Cardiac muscle cell (in vitro differentiated cells and primary cell): ENCODE measurements at regions not wholly inside any gene's neighbourhood (a gene's known extent, or its start where the extent isn't known, plus 50 kb on each side); places are given as distances from the start of the nearest gene placed in this dataset.

Source experiments
- DNase-seq, 2 donors: peaks; one replicate each; pipeline versions ENCODE4 v3.0.0 to v3.0.0-alpha.2; 2010 to 2017; ENCODE audit warnings: low read depth in 1 of 2, low spot score in 1 of 2
- H3K27ac ChIP-seq: fragments of 200-600 bp; sonication (generic); 2 replicates; pipeline ENCODE4 v1.5.1; 2016
- H3K27me3 ChIP-seq: fragments of 200-600 bp; sonication (generic); 2 replicates; pipeline ENCODE4 v1.6.0; 2016; ENCODE audit warnings: control low read depth
- H3K36me3 ChIP-seq: fragments of 200-600 bp; sonication (generic); 2 replicates; pipeline ENCODE4 v1.5.1; 2016; ENCODE audit warnings: control low read depth
- H3K4me1 ChIP-seq: fragments of 200-600 bp; sonication (generic); 2 replicates; pipeline ENCODE4 v1.8.1; 2017; ENCODE audit warnings: low read depth, mild to moderate bottlenecking, mixed run types
- H3K4me3 ChIP-seq: fragments of 200-600 bp; sonication (generic); 2 replicates; pipeline ENCODE4 v1.5.1; 2016; ENCODE audit warnings: mild to moderate bottlenecking
- H3K9me3 ChIP-seq: fragments of 200-600 bp; sonication (generic); 2 replicates; pipeline ENCODE4 v1.5.1; 2017; ENCODE audit warnings: low read depth, mild to moderate bottlenecking, control low read depth
- CTCF ChIP-seq: IDR thresholded peaks from 2 replicates; pipeline ENCODE4 v1.5.1; 2012; ENCODE audit warnings: low read depth, mild to moderate bottlenecking, low read length

- Histone ChIP-seq H3K4me3 (no peak overlapping the region), H3K36me3 (no peaks in the 10 kb centered on the region), H3K27me3 (no peaks in the 10 kb centered on the region), H3K9me3 (no peaks in the 10 kb centered on the region), H3K4me1 (no peaks in the 10 kb centered on the region), H3K27ac (no peak overlapping the region)
- peak in 1 of 2 donors; percentile 33 for DNase-seq
- TF ChIP-seq CTCF = no peak
Measured at GRCh38 chr5:16392718-16393117, 72.9 kb downstream of the ZNF622 start.

GRCh38 chr5:16391858-16392649, 73.5 kb downstream of the ZNF622 start:
- H3K36me3 ChIP-seq = no peaks in the 10 kb centered on the region
- no peak overlapping the region for H3K27ac ChIP-seq
- H3K27me3 ChIP-seq = no peaks in the 10 kb centered on the region
- no peaks in the 10 kb centered on the region for H3K4me1 ChIP-seq
- no peak for DNase-seq
- H3K9me3 ChIP-seq = no peaks in the 10 kb centered on the region
- no peak overlapping the region for H3K4me3 ChIP-seq
- TF ChIP-seq CTCF = no peak

GRCh38 chr5:16390825-16391224, 74.8 kb downstream of the ZNF622 start:
- DNase-seq = no peak
- Histone ChIP-seq H3K9me3 (no peaks in the 10 kb centered on the region), H3K4me3 (no peak overlapping the region), H3K4me1 (no peaks in the 10 kb centered on the region), H3K27me3 (no peaks in the 10 kb centered on the region), H3K27ac (no peak overlapping the region), H3K36me3 (no peaks in the 10 kb centered on the region)
- TF ChIP-seq CTCF = no peak

GRCh38 chr5:16385516-16386090, 80.0 kb downstream of the ZNF622 start:
- Histone ChIP-seq H3K36me3 (no peaks in the 10 kb centered on the region), H3K4me3 (no peak overlapping the region), H3K27ac (no peak overlapping the region), H3K4me1 (peaks cover 7% of the 10 kb centered on the region), H3K9me3 (no peaks in the 10 kb centered on the region), H3K27me3 (no peaks in the 10 kb centered on the region)
- no peak for TF ChIP-seq CTCF
- DNase-seq = no peak

- Histone ChIP-seq H3K36me3 (no peaks in the 10 kb centered on the region), H3K4me1 (peaks cover 7% of the 10 kb centered on the region), H3K27ac (no peak overlapping the region), H3K4me3 (no peak overlapping the region), H3K9me3 (no peaks in the 10 kb centered on the region), H3K27me3 (no peaks in the 10 kb centered on the region)
- TF ChIP-seq CTCF = no peak
- no peak for DNase-seq
Measured at GRCh38 chr5:16384804-16385203, 80.8 kb downstream of the ZNF622 start.
